ENCODE measurements at regions not wholly inside any gene's neighbourhood (a gene's known extent, or its start where the extent isn't known, plus 50 kb on each side); places are given as distances from the start of the nearest gene placed in this dataset.

DNA sequence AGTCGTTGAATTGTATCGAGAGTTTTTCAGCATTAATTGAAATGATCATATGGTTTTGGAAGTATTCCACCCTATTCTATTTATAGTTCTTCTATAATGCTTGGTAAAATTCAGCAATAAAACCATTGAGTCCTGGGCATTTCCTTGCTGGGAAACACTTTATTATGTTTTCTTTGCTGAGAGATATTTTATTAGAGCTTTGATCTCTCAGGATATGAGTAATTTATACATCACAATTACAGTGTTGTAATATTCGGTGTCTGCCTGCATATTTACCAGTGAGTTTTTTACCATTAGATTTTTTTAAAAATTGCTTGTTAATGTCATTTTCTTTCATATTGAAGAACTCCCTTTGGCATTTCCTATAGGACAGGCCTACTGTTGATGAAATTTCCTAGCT is 402.7 kb upstream of the FSIP2 start:
- Mint-ChIP-seq H3K27ac (no peak overlapping the region), H3K36me3 (no peaks in the 10 kb centered on the region), H3K27me3 (ENCODE audit: insufficient read depth, low read depth) (peaks cover 4% of the 10 kb centered on the region), H3K4me3 (no peak overlapping the region), H3K9me3 (peaks cover 3% of the 10 kb centered on the region), H3K4me1 (no peaks in the 10 kb centered on the region)
- no peak overlapping the region for H3K27ac ChIP-seq
- no peaks in the 10 kb centered on the region for H4K20me1 ChIP-seq (ENCODE audit: low read depth)
- DNase-seq (ENCODE audit: low spot score), result no peak
- no peak overlapping the region for H3K9ac ChIP-seq
- no peaks in the 10 kb centered on the region for H3K9me3 ChIP-seq (ENCODE audit: low read depth)
- H3F3A ChIP-seq (ENCODE audit: low read depth), result no peaks in the 10 kb centered on the region
- TF ChIP-seq, protein P1, sequence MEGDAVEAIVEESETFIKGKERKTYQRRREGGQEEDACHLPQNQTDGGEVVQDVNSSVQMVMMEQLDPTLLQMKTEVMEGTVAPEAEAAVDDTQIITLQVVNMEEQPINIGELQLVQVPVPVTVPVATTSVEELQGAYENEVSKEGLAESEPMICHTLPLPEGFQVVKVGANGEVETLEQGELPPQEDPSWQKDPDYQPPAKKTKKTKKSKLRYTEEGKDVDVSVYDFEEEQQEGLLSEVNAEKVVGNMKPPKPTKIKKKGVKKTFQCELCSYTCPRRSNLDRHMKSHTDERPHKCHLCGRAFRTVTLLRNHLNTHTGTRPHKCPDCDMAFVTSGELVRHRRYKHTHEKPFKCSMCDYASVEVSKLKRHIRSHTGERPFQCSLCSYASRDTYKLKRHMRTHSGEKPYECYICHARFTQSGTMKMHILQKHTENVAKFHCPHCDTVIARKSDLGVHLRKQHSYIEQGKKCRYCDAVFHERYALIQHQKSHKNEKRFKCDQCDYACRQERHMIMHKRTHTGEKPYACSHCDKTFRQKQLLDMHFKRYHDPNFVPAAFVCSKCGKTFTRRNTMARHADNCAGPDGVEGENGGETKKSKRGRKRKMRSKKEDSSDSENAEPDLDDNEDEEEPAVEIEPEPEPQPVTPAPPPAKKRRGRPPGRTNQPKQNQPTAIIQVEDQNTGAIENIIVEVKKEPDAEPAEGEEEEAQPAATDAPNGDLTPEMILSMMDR (IDR thresholded peaks at IDR 0.05), result no peak
- no peak for TF ChIP-seq EZH2phosphoT487 (IDR thresholded peaks at IDR 0.05)
- TF ChIP-seq EZH2 (IDR thresholded peaks at IDR 0.05), result no peak
- no peaks in the 10 kb centered on the region for H3K36me3 ChIP-seq
- no peaks in the 10 kb centered on the region for H3K27me3 ChIP-seq
- H3K4me2 ChIP-seq, result no peak overlapping the region
- H2AFZ ChIP-seq (replicated peaks), result no peak overlapping the region
- no peaks in the 10 kb centered on the region for H3K4me1 ChIP-seq
- H3K4me3 ChIP-seq, result no peak overlapping the region
- H3K79me2 ChIP-seq (ENCODE audit: low read depth), result no peaks in the 10 kb centered on the region

- Histone ChIP-seq H3K27me3 (no peaks in the 10 kb centered on the region), H3F3A (ENCODE audit: low read depth) (no peaks in the 10 kb centered on the region), H3K9me3 (ENCODE audit: low read depth) (no peaks in the 10 kb centered on the region), H3K4me3 (no peak overlapping the region), H3K36me3 (no peaks in the 10 kb centered on the region), H3K4me1 (no peaks in the 10 kb centered on the region), H3K79me2 (ENCODE audit: low read depth) (no peaks in the 10 kb centered on the region), H3K4me2 (no peak overlapping the region), H4K20me1 (ENCODE audit: low read depth) (no peaks in the 10 kb centered on the region), H3K27ac (no peak overlapping the region), H2AFZ (replicated peaks) (no peak overlapping the region), H3K9ac (no peak overlapping the region)
- Mint-ChIP-seq H3K4me3 (no peak overlapping the region), H3K4me1 (no peaks in the 10 kb centered on the region), H3K9me3 (peaks cover 3% of the 10 kb centered on the region), H3K36me3 (no peaks in the 10 kb centered on the region), H3K27ac (no peak overlapping the region), H3K27me3 (ENCODE audit: insufficient read depth, low read depth) (peaks cover 4% of the 10 kb centered on the region)
- peak; percentile 7 for DNase-seq (ENCODE audit: low spot score)
- no peak for TF ChIP-seq EZH2phosphoT487 (IDR thresholded peaks at IDR 0.05)
- TF ChIP-seq EZH2 (IDR thresholded peaks at IDR 0.05), result no peak
- TF ChIP-seq, protein P1 (IDR thresholded peaks at IDR 0.05), result peak; percentile 40
These were observed 401.6 kb upstream of the FSIP2 start for GRCh38 chr2:185337033-185337432.

GRCh38 chr2:185338104-185338503 is 400.5 kb upstream of the FSIP2 start:
- no peaks in the 10 kb centered on the region for H3K9me3 ChIP-seq (ENCODE audit: low read depth)
- H3K4me3 ChIP-seq, result no peak overlapping the region
- H3K9ac ChIP-seq, result no peak overlapping the region
- no peaks in the 10 kb centered on the region for H3K4me1 ChIP-seq
- peaks cover 4% of the 10 kb centered on the region for H3K27me3 Mint-ChIP-seq (ENCODE audit: insufficient read depth, low read depth)
- H3K27ac Mint-ChIP-seq, result no peak overlapping the region
- no peaks in the 10 kb centered on the region for H3K4me1 Mint-ChIP-seq
- H3K27ac ChIP-seq, result no peak overlapping the region
- H3F3A ChIP-seq (ENCODE audit: low read depth), result no peaks in the 10 kb centered on the region
- H3K79me2 ChIP-seq (ENCODE audit: low read depth), result no peaks in the 10 kb centered on the region
- no peaks in the 10 kb centered on the region for H4K20me1 ChIP-seq (ENCODE audit: low read depth)
- no peak overlapping the region for H3K4me2 ChIP-seq
- peaks cover 3% of the 10 kb centered on the region for H3K9me3 Mint-ChIP-seq
- H3K36me3 Mint-ChIP-seq, result no peaks in the 10 kb centered on the region
- TF ChIP-seq EZH2phosphoT487 (IDR thresholded peaks at IDR 0.05) (no peak), EZH2 (IDR thresholded peaks at IDR 0.05) (no peak)
- TF ChIP-seq, protein P1 (IDR thresholded peaks at IDR 0.05), result no peak
- no peak overlapping the region for H2AFZ ChIP-seq (replicated peaks)
- DNase-seq (ENCODE audit: low spot score), result no peak
- no peaks in the 10 kb centered on the region for H3K36me3 ChIP-seq
- no peak overlapping the region for H3K4me3 Mint-ChIP-seq
- no peaks in the 10 kb centered on the region for H3K27me3 ChIP-seq
